ENCODE measurements at regions not wholly inside any gene's neighbourhood (a gene's known extent, or its start where the extent isn't known, plus 50 kb on each side); places are given as distances from the start of the nearest gene placed in this dataset.

DNA sequence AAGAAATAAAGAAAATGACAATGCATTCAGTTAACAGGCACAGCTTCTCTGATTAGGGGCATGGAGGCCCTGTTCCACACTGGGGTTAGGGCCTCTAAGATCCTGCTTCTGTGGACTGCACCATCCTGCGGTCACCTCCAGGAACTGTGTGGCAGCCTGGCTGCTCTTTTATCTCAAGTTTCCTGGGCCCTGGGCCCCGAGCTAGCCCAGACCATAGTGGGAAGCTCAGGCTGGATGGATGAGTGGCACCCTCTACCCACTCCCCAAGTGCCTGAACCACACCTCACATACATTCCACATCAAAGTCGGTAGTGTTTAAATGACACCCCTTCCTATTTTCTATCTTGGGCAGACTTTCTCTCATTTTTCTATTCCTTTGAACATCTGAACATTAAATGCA, 461.5 kb upstream of the MKI67 start:
- no peak for DNase-seq

DNA sequence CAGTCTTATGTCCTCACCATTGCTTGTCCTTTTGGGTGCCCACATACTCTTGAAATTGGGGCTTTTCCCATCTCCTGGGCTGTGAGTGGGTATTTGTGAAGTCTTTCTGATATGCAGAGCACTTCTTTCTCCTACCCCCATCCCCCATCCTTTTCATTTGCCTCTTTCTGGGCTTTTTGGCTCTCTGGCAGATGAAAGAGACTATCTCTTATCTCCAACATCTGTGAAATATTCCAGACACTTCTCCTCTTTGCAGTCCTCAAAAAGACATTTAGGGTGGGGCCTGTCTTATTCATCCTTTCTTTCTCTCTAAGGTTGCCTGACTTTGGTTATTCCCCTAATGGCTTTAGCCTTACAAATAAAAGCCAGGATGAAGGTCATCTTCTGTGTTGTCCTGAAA, 462.2 kb upstream of the MKI67 start:
- no peak for DNase-seq

DNA sequence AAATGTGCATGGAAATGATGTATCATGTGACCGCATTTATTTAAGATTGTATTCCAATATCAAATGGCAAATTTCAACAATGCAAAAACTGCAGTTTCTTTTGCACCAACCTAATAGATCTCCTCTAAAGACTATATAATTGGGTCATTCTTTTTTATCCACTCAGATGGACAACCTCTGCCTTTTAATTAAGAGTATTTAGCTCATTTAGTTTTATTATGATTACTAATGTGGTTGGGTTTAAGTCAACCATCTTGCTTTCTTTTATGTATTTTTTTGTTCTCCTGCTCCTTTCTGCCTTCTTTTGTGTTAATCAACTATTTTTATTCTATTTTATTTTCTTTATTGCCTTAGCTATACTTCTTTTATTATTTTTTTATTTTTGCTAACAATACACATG, 468.5 kb upstream of the MKI67 start:
- DNase-seq: no peak

DNA sequence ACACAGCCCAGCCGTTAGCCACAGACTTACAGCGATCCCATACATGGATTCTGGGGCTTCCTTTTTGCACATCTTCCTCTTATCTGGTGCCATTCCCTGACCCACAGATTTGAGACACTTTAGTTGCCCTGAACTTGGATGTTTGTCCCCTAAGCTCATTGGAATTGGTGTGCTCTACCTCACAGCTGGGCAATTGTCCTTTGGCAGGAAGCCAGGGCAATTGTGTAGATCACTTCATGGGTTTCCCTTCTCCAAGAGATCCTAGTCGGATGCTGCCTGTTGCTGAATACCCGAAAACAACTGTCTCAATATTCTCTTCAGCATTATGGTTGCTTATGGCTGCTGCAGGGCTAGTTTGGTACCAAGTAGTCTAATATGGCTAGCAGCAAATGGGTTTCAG, 470.7 kb upstream of the MKI67 start:
- DNase-seq: no peak

DNA sequence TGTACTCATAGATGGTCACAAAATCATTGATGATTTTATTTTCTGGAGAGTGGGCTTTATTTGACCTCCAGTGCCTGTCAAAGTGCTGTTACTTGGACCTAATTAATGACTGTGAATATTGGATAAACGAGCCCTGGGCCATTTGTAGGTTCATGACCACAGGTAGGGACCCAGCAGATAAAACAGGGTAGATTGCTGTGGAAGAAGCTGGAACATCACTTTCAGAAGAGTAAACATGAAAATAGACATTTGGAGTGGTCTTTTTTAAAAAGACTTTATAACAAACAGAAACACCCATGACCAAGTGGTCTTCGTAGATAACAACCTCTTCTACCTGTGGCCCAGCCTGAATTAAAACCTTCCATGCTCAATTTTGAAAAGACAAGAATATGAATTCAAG, 472.8 kb upstream of the MKI67 start:
- no peak for DNase-seq

DNA sequence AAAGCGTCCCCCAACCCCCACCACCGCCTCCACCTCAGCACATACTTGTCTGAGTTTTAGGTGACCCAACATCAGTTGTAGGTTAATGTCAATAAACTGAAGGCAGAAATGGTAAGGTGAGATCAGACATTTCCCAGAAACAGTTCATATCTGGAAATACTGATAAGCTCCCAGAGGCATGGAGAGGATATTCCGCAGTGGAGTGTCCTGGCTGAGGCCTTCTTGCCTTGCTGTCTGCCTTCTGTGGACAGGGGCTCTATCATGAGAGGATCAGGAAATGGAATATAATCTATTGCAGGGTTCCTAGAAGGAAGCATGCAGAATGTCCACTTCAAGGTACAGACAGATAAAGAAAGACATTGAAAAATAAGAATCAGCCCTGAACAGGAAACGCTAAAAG, 473.3 kb upstream of the MKI67 start:
- no peak for DNase-seq

DNA sequence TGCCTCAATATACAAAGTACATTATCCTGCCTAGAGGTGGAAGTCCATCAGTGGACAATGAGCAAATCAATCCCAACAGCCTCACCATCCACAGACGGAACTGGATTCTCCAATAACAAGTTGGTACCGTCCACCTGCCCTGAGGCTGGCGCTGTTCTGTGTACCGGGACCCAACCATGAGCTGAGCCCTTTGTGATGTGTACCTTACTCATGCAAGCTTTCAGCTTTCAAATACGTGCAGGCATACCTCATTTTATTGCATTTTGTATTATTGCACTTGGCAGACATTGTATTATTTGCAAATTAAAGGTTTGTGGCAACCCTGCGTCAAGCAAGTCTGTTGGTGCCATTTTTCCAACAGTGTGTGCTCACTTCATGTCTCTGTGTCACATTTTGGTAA, 476.0 kb upstream of the MKI67 start:
- no peak for DNase-seq

DNA sequence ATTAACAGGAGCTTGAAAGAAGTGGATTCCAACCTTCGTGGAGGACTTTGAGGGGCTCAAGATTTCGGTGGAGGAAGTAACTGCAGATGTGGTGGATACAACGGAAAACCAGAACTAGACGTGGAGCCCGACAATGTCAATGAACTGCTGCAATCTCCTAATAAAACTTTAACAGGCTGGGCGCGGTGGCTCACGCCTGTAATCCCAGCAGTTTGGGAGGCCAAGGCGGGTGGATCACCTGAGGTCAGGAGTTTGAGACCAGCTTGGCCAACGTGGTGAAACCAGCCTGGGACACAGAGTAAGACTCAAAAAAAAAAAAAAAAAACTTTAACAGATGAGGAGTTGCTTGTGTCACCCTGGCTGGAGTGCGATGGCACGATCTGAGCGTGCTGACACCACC, 477.8 kb upstream of the MKI67 start:
- DNase-seq: no peak

DNA sequence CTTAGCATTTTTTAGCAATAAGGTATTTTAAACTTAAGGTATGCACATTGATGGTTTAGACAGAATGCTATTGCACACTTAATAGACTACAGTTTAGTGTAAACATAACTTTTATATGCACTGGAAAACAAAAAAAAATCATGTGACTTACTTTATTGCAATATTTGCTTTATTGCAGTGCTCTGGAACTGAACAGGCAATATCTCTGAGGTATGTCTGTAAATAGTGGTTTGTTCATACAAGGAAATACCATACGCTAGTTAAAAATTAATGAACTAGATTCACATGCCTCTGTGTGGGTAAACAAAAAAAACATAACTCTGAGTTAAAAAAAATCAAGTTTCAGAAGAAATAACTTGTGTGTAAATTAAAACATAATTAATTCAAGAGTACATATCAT, 479.0 kb upstream of the MKI67 start:
- DNase-seq: no peak

DNA sequence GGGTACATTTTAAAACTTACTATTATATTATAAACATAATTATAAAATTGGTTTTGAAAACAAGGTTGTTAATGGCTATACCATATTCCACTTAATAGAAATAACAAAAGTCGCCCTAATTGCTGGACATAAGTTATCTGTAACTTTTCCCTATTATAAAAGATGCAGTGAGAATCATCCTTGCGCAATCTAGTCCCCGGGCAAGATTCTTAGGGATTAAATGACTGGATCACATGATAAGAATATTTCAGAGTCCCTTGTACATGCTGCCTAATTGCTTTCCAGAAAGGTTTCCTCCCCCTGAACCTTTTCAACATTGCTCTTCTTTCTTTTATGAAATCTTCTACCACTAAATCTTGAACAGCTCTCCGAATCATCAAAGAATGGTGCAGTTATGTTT, 479.8 kb upstream of the MKI67 start:
- DNase-seq: no peak

DNA sequence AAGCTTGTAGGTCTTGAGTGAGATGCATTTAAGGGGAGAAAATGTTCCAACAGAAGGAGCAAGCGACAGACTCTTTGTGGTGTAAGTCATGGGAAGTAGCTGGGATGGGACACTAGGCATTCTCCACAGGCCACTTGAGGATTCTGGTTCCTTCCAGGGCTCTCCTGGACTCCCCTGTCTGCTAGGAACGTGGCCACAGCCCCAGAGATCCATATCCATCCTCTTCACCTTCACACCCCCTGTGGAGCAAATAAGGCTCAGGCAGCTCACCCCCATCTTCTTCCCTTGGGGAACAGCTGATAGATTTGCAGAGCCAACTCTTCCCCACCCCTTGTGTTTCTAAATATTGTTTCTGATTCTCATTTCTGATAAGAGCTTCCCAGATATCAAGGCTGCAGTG, 482.6 kb upstream of the MKI67 start:
- no peak for DNase-seq

DNA sequence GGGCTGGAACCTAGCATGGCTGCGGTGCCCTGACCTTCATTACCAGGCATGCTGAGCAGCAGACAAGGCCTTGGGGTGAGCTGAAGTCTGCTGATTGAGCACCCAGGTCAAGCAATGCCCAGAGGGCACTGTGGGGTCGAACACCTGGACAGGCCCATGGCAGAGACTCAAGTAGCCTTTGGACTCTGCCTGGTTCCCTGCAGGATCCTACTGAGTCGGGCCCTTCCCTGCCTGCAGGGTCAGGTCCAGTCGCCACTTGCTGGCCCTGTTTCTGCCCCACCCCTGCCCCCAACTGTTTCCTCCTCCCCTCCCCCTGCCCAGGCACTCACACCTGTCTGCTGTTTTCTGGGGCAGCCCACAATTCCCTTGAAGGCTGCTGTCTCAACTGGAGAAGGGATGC, 483.2 kb upstream of the MKI67 start:
- no peak for DNase-seq

DNA sequence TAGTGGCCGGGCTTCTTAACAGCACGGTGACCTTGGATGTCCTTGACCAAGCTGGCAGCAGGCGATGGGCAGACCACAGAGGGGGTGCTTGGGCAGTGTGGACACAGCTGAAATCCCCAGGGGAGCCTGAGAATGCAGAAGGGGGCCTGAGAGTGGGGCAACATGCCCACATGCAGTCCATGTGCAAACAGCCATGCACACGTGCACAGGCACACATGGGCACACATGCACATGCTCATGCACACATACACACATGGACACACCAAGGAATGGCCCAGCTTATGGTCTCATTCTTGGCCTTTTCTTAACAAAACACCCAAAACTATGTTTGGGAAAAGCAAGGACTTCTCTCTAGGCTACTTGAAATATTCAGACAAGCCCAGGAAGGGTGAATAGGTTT, 483.9 kb upstream of the MKI67 start:
- no peak for DNase-seq

DNA sequence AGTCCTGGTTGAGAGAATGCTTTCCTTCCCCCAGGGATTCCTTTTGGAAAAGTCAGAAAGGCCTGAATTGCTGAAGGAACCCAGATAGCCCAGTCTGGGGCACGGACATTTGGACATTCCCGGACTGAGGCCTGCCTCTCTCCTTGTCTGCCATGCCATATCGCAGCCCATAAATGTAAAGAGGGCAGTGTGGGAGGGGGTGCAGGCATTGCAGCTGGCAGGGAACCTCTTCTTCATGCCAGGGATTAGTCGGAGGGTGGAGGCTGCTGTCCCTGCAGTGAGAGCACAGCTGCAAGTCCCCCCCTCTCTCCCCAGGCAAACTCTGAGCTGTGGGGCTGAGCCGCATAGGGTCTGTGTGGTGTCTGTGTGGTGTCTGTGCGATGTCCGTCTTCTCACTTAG, 486.0 kb upstream of the MKI67 start:
- no peak for DNase-seq

DNA sequence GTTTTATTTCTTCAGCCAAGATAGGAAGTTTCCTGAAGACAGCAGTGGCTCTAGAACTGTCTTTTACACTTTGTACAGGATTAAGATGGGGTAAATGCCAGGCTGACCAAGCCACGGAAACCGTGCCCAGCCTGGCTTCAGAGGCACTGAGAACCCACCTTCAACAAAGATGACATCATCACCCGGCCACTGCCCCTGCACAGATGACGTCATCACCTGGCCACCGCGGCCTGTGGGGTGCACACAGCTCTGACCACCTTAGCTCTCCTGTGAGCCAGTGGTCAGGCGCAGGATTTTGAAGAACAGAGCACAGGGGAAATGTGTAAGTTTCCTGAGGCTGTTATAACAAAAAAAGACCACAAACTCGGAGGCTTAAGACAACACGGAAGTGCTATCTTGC, 486.4 kb upstream of the MKI67 start:
- DNase-seq: no peak

DNA sequence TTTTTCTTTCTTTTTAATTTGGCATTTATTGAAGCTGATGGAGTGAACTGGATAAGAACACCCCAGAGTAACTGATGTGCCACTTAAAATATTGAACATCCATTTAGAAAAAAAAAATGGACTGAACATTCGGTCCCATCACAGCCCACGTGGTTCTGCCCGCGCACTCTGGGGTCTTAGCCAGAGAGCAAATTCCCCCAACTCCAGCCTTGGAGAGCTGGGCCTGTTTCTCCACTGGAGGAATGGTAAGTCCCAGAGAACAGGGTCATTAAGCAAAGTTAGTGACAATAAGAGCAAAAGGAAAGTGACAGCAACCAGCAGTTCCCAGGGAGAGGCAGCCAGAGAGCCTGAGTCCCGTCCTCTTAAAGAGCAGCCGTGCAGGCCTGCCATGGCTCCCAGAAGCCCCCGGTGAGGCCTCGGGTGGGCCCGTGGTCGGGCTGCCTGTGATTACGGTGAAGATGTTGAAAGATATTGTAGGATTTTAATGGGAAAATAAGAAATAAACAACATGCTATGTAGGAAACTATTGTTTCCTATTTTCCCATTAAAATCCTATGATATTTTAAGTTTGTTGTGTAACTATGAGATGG, 487.9 kb upstream of the MKI67 start:
- DNase-seq: no peak

DNA sequence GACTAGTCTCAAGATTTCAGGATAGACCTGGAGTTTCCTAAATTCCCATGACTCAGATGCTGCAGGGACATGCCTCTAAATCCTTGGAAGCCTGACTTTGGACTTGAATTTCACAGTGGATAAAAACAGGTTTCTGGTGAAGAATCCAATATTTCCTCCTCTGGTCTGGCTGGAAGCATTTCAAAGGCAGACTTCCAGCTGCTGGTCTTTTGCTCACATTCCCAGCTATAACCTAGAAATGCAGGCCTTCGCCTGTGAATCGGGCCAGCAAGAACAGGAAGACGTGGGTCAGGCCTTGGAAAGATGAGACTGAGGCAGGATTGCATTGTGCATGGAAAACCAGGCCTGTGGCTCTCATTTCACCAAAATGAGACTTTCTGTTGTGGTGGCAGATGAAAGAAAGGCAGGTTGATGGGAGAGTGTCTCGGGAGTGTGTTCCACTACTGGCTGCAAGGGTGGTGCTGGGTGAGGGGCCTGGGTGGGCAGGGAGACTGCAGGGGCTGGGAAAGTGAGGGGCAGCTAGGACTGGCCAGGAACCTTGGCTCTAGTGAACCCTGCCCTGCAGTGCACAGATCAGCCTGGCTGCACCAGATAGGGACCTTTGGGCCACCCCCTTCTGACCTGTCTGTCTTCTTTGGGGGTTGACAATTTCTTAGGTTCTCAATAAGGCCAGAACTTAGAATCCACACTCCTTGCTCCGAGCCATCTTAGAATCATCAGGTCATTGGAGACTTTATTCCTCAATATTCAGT, 488.8 kb upstream of the MKI67 start:
- no peak for DNase-seq

DNA sequence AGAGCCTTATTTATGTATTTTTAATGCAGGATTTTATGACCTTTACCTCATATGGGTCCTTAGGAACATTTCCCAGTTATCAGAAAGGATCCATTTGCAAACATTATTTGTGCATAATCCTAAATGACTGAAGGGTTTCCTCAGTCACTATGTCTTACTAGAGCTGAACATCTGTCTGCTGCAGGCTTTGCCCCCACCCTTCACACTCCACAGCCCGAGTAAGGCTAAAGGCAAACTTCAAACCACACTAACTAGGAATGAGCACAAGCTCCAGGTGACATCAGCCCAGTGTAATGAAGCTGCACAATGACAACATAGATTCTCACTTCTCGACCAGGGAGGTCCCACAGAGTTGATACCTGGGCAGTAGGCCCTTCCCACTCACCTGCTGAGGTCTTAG, 491.3 kb upstream of the MKI67 start:
- DNase-seq: no peak

DNA sequence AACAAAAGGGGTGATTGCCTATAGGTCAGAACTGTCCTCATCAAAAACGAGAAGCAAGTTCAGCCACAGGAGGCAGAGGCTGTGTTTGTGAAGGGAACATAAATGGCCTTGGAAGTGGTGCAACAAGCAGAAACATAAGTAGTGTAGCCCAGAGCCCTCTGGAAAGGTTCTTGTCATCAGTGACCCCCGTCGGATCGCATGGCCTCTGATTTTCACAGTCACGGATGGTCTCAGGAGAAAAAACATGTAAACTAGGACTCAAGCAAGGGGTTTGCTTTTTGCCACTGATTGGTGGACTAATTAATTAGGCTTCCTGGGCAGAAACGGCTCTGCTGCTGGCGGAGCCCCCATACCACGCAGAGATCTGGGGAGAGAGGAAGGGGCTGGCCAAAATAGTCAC, 496.5 kb upstream of the MKI67 start:
- no peak for DNase-seq

DNA sequence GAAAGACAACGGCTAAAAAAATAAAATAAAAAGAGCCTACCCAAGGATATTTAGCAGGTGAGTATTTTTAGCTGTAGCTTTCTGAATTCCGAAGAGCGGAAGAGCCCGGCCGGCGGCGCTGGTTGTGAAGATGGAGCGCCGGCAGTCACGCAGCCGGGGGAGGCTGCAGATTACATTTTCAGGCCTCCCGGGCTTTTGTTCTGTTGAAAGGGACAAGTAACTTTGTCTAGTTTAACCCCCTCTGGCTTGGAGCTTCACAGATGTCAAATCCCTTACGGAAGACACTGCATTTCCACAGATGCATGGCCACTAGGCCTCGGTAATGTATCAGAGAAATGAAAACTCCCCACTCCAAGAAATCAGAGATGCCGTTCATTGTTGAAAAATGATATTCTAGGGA, 497.6 kb upstream of the MKI67 start:
- no peak for DNase-seq

DNA sequence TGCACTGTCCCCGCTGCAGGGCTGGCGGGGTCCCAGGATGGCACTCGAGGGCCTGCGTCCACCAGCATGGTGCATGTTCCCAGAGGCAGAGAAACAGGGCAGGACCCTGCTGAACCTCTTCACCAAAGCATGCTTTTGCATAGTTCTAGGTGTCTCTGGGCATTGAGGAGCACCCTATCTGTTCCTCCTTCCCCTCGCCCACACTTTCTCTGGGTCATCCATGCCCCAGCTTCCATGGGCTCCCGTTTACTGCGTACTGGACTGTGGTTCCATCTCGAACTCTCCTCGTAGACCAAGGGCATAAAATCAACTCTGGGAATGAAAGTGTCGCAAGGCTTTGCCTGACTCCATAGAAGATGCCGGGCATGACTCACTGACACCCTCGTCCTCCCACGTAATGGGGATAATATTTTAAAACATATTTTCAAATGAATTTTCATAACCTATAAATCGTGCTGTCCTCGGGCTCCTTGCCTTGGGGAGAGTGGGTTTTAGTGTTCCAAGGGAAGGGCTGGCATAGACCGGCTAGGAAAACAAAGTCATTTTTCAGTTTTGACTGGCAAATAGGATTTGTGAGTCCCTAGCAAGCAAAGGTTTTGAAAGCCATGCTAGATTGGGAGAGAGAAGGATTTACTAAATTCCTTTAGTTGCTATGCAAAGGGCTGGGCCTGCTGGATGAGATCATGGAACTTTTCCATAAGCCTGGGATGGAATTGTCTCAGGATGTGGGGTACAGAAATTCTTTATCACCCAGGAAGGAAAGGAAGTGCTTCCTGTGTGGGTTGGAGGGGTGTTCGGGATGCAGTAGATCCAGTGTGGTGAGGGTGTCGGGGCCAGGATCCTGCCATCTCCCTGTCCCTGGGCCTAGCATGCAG, 498.7 kb upstream of the MKI67 start:
- DNase-seq: no peak

DNA sequence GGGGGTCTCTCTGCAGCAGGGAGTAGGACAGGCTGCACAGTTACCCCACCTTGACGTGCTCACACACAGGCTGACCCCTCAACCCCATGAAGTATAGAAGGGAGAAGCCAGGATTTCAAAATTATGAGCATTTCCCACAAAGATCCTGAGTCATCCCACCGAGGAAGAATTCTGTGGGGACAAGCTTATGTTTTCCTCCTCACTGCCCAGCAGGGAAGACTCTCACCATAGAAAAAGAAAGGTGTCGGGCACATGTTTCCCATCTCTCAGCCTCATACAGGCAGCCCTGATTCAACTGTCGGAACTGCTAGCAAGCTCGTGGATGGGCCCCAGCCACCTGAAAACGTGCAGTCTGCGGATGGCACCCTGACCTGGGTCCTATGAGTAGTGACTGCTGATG, 499.7 kb upstream of the MKI67 start:
- no peak for DNase-seq

DNA sequence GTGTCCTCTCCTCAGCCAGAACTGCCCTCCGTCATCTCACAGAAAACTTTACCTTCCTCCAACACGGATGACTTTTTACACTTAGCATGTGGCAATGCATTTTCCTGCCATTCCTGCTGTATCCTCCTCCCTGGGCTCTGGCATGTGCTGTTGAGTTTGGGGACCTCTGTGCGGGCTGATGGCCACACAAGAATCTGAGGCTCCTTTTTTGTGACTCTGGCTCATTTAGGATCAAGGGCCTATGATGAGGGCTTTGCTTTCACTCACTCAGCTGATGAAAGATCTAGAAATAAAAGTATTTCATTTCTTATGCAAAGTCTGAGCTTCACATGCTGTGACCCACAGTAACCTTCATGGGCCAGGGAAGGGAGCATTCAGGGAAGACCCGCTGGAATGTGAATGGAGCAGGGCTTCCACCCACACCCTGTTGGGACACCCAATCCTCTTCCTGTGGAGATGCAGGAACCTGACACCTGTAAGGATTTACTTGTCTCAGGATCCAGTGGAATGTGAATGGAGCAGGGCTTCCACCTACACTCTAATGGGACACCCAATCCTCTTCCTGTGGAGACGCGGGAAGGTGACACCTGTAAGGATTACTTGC, 500.3 kb upstream of the MKI67 start:
- no peak for DNase-seq

DNA sequence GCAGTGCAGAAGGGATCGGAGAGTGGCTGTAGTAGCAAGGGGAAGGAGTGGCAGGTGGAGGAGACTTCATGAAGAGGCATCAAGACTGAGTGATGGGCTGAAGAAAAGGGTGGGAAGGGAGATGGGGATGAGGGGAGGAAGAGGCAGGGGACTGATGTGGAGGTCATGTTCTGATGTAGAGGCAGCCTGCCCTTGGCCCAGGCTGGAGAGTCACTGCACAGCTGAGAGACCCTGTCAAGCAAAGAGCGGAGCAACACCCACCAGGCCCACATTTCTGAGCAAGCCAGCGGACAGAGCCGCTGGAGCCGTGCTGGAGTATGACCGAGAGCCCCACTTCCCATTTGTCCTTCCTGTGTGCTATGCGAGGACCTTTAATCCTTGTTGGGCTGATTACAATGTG, 501.6 kb upstream of the MKI67 start:
- no peak for DNase-seq
